ENCODE measurements at regions not wholly inside any gene's neighbourhood (a gene's known extent, or its start where the extent isn't known, plus 50 kb on each side); places are given as distances from the start of the nearest gene placed in this dataset.

- Mint-ChIP-seq H3K4me3 (ENCODE audit: unreplicated experiment) (no peak overlapping the region), H3K27ac (ENCODE audit: unreplicated experiment) (no peak overlapping the region), H3K36me3 (ENCODE audit: unreplicated experiment) (no peaks in the 10 kb centered on the region), H3K9me3 (ENCODE audit: unreplicated experiment) (no peaks in the 10 kb centered on the region), H3K4me1 (ENCODE audit: low read depth, unreplicated experiment) (no peaks in the 10 kb centered on the region), H3K27me3 (ENCODE audit: unreplicated experiment) (no peaks in the 10 kb centered on the region)
- TF ChIP-seq, protein P1, sequence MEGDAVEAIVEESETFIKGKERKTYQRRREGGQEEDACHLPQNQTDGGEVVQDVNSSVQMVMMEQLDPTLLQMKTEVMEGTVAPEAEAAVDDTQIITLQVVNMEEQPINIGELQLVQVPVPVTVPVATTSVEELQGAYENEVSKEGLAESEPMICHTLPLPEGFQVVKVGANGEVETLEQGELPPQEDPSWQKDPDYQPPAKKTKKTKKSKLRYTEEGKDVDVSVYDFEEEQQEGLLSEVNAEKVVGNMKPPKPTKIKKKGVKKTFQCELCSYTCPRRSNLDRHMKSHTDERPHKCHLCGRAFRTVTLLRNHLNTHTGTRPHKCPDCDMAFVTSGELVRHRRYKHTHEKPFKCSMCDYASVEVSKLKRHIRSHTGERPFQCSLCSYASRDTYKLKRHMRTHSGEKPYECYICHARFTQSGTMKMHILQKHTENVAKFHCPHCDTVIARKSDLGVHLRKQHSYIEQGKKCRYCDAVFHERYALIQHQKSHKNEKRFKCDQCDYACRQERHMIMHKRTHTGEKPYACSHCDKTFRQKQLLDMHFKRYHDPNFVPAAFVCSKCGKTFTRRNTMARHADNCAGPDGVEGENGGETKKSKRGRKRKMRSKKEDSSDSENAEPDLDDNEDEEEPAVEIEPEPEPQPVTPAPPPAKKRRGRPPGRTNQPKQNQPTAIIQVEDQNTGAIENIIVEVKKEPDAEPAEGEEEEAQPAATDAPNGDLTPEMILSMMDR (IDR thresholded peaks at IDR 0.05; ENCODE audit: partially characterized antibody, unreplicated experiment), result no peak
- no peak for DNase-seq
Observed at GRCh38 chr20:18929800-18930199, 116.2 kb downstream of the SCP2D1 start.

DNA sequence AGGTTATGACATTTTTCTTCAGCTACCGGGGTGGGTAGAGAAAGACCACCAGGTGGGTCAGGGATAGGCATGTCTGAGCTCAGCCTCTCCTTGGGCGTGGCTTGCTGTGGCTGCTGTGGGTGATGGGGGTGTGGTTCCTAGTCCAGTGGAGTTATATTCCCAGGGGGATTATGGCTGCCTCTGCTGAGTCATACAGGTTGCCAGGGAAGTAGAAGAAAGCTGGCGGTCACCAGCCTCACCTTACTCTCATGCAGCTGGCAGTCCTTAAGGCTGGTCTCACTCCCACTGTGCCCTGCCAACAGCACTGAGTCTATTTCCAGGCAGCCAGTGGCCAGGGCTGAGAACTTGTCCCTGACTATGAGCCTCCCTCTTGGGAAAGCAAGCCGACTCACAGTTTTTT, 130.0 kb downstream of the SCP2D1 start:
- H3K27me3 Mint-ChIP-seq (ENCODE audit: unreplicated experiment), result peaks cover 3% of the 10 kb centered on the region
- no peak overlapping the region for H3K27ac Mint-ChIP-seq (ENCODE audit: unreplicated experiment)
- TF ChIP-seq, protein P1 (IDR thresholded peaks at IDR 0.05; ENCODE audit: partially characterized antibody, unreplicated experiment), result no peak
- no peaks in the 10 kb centered on the region for H3K36me3 Mint-ChIP-seq (ENCODE audit: unreplicated experiment)
- no peak overlapping the region for H3K4me3 Mint-ChIP-seq (ENCODE audit: unreplicated experiment)
- H3K9me3 Mint-ChIP-seq (ENCODE audit: unreplicated experiment), result no peaks in the 10 kb centered on the region
- H3K4me1 Mint-ChIP-seq (ENCODE audit: low read depth, unreplicated experiment), result no peaks in the 10 kb centered on the region
- no peak for DNase-seq

DNA sequence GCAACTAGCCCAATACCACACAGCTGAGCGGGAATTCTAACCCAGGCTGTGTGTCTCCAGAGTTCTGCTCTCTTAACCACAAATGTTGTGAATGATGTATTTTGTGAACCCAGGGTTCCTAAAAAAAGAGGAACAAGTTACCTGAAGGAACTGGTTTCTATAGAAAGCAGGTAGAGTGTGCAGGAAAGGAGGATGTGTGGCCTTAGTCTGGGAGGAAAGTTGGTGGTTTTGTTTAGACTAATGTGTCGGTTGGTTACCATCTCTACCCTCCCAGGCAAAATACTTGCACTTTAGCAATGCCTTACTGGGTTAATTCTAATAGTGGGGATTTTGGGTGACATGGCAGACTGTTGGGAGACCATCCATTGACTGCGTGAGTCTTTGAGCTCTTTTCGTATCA, 143.3 kb downstream of the SCP2D1 start:
- Mint-ChIP-seq H3K4me3 (ENCODE audit: unreplicated experiment) (no peak overlapping the region), H3K27ac (ENCODE audit: unreplicated experiment) (no peak overlapping the region), H3K27me3 (ENCODE audit: unreplicated experiment) (peaks cover 2% of the 10 kb centered on the region), H3K9me3 (ENCODE audit: unreplicated experiment) (no peaks in the 10 kb centered on the region), H3K4me1 (ENCODE audit: low read depth, unreplicated experiment) (no peaks in the 10 kb centered on the region), H3K36me3 (ENCODE audit: unreplicated experiment) (no peaks in the 10 kb centered on the region)
- no peak for DNase-seq
- TF ChIP-seq, protein P1 (IDR thresholded peaks at IDR 0.05; ENCODE audit: partially characterized antibody, unreplicated experiment), result no peak

- Mint-ChIP-seq H3K4me3 (ENCODE audit: unreplicated experiment) (no peak overlapping the region), H3K27ac (ENCODE audit: unreplicated experiment) (no peak overlapping the region), H3K4me1 (ENCODE audit: low read depth, unreplicated experiment) (no peaks in the 10 kb centered on the region), H3K36me3 (ENCODE audit: unreplicated experiment) (no peaks in the 10 kb centered on the region), H3K27me3 (ENCODE audit: unreplicated experiment) (peaks cover 2% of the 10 kb centered on the region), H3K9me3 (ENCODE audit: unreplicated experiment) (no peaks in the 10 kb centered on the region)
- TF ChIP-seq, protein P1 (IDR thresholded peaks at IDR 0.05; ENCODE audit: partially characterized antibody, unreplicated experiment), result no peak
- no peak for DNase-seq
Observed at GRCh38 chr20:18957328-18957727, 143.7 kb downstream of the SCP2D1 start.

DNA sequence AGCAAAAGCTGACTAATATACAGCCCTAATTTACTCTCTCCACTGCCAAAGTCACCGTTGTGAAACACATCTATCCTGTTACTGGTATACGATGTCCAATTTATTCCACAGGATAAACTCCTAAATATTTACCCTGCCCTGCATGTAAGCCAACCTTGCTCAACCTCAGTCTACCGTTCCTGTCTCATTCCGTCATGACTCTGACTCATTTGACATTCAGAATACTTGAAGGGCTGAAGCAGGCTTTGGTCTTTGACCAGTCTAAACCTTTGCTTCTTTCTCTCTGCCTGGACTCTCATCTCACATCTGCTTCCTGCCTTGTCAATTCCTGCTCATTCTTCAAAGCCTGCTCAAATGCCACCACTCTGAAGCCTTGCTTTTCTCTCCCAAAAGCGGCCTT, 157.5 kb downstream of the SCP2D1 start:
- no peaks in the 10 kb centered on the region for H3K4me1 Mint-ChIP-seq (ENCODE audit: low read depth, unreplicated experiment)
- DNase-seq, result no peak
- H3K36me3 Mint-ChIP-seq (ENCODE audit: unreplicated experiment), result peaks cover 5% of the 10 kb centered on the region
- H3K9me3 Mint-ChIP-seq (ENCODE audit: unreplicated experiment), result no peaks in the 10 kb centered on the region
- H3K27ac Mint-ChIP-seq (ENCODE audit: unreplicated experiment), result no peak overlapping the region
- no peaks in the 10 kb centered on the region for H3K27me3 Mint-ChIP-seq (ENCODE audit: unreplicated experiment)
- TF ChIP-seq, protein P1 (IDR thresholded peaks at IDR 0.05; ENCODE audit: partially characterized antibody, unreplicated experiment), result no peak
- H3K4me3 Mint-ChIP-seq (ENCODE audit: unreplicated experiment), result no peak overlapping the region

Measured in glutamatergic neuron (in vitro differentiated cells).